ENCODE measurements at regions not wholly inside any gene's neighbourhood (a gene's known extent, or its start where the extent isn't known, plus 50 kb on each side); places are given as distances from the start of the nearest gene placed in this dataset.

DNA sequence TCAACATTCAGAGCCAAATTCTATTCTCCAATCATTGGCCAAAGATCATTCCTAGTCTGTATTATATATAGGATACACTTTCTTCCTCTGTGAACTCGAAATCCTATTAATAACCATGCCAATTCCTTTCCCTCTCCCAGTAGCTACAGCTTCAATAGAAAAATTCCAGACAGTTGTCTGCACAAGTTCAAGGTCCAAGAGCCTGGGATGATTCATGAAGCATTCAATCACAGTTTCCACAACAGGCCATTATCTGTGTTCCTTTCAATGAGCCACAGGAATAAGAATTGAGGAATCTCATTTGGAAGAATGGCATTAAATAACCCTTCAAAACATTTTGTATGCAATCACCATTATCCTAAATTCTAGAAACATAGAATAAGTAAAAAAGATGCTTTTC is 437.4 kb downstream of the RMST start:
- H3K4me3 ChIP-seq (ENCODE audit: low read depth, low read length) = no peak overlapping the region
- TF ChIP-seq, protein P1, sequence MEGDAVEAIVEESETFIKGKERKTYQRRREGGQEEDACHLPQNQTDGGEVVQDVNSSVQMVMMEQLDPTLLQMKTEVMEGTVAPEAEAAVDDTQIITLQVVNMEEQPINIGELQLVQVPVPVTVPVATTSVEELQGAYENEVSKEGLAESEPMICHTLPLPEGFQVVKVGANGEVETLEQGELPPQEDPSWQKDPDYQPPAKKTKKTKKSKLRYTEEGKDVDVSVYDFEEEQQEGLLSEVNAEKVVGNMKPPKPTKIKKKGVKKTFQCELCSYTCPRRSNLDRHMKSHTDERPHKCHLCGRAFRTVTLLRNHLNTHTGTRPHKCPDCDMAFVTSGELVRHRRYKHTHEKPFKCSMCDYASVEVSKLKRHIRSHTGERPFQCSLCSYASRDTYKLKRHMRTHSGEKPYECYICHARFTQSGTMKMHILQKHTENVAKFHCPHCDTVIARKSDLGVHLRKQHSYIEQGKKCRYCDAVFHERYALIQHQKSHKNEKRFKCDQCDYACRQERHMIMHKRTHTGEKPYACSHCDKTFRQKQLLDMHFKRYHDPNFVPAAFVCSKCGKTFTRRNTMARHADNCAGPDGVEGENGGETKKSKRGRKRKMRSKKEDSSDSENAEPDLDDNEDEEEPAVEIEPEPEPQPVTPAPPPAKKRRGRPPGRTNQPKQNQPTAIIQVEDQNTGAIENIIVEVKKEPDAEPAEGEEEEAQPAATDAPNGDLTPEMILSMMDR (IDR thresholded peaks at IDR 0.05; ENCODE audit: borderline replicate concordance, insufficient read depth, low read depth, low read length) = no peak

DNA sequence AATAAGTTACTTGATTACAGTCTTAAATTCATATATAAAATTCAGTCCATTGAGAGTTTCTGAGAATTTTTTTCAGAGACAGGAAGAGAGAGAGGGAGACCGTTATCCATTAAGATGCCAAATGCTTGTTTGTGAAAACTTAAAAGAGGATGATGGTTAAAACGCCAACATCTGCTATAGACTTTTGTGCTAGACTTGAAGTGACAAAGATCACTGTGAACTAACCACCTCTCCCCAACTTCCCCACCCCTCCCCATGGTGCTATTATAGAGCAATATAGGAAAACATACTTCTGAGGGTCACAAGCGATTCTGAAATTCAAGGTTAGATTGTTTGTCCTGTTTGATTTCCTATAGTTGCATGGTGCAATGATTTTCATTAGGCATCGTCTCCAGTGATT is 440.8 kb downstream of the RMST start:
- TF ChIP-seq, protein P1 (IDR thresholded peaks at IDR 0.05; ENCODE audit: borderline replicate concordance, insufficient read depth, low read depth, low read length) = no peak
- H3K4me3 ChIP-seq (ENCODE audit: low read depth, low read length) = no peak overlapping the region

DNA sequence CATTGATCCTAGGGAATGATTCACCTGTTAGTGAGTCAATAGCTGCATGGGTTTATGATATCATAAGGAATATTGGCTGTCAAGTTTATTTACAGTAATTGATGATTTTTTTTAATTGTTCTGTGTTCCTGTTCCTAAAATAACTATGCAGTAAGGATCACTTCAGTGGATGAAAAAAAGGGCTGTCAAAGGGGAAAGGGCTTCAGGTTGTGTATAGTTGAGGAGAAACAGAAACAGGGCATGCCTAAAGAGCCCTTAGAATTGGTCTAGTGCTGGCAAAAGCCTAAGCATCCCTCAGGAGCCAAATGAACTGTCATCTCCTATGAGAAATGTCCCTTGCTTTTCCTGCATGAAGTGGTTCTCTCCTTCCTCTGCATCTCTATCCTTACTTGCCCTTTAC is 444.9 kb downstream of the RMST start:
- TF ChIP-seq, protein P1 (IDR thresholded peaks at IDR 0.05; ENCODE audit: borderline replicate concordance, insufficient read depth, low read depth, low read length) = no peak
- no peak overlapping the region for H3K4me3 ChIP-seq (ENCODE audit: low read depth, low read length)

DNA sequence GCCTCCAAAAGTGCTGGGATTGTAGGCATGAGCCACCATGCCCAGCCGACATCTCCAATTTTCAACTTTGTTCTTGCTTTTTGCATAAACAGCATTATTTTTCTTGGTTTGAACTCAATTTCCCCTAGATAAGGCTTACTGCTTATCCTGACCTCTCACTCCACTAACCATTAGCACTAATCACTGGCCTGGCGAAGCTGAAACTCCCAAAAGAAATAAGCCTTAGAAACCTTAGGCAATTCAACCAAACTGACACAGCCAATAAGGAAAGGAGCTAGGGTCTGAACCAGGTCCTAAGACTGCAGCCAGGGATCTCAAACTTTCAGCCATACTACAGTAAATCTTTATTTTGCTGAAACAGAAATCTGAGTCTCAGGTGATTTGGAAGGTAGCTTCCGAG is 448.0 kb downstream of the RMST start:
- TF ChIP-seq, protein P1 (IDR thresholded peaks at IDR 0.05; ENCODE audit: borderline replicate concordance, insufficient read depth, low read depth, low read length) = no peak
- H3K4me3 ChIP-seq (ENCODE audit: low read depth, low read length) = no peak overlapping the region

DNA sequence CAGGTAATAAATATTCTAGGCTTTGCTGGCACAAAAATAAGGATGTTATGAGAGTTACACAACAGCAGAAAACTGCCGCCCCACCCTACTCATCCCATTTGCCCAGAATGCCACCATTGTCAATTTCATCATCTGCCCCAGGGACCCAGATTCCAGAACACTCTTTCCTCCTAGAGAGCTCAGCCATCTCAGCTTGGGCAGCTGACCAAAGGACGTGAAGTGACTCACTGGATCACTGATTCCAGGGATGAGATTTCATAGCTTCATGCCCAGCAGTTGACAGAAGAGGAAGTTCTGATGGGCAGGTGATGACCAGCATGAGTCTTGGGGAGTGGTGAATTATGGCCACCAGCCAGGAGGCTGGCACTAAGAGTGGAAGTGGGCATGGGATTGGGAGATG is 450.3 kb downstream of the RMST start:
- TF ChIP-seq, protein P1 (IDR thresholded peaks at IDR 0.05; ENCODE audit: borderline replicate concordance, insufficient read depth, low read depth, low read length) = no peak
- no peak overlapping the region for H3K4me3 ChIP-seq (ENCODE audit: low read depth, low read length)

DNA sequence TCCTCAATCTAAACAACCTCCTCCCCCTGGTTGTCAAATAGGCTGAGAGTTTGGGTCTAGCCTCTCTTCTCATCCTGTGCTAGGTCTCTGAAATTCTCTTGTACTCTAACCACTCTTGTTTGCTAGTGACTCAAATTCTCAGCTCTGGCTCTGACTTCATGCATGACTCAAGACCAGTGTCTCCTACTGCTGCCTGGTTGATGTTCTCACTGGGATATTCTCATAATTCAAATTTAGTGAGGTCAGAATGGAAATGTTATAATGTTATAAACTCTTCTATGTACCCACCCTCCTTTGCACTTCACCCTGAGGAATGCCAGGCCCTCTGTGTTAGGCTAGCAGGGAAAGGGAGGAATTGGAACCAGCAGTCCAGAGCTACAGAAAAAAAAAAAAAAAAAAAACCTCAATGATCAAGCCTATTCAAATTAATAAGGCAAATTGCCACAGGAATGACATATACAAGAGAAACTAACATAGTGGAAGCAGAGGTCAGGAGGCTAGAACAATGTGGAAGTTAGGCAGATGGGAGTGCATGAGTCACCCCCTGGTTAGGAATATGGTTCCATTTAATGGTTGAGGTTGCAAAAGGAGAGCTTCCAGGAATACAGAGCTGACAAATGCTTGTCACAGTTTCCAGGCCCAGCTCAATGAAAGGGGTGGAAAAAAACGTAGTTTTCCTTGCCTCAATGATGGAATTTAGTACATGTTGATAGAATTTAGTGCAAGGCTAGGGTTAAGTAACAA is 459.5 kb downstream of the RMST start:
- TF ChIP-seq, protein P1 (IDR thresholded peaks at IDR 0.05; ENCODE audit: borderline replicate concordance, insufficient read depth, low read depth, low read length) = no peak
- no peak overlapping the region for H3K4me3 ChIP-seq (ENCODE audit: low read depth, low read length)

DNA sequence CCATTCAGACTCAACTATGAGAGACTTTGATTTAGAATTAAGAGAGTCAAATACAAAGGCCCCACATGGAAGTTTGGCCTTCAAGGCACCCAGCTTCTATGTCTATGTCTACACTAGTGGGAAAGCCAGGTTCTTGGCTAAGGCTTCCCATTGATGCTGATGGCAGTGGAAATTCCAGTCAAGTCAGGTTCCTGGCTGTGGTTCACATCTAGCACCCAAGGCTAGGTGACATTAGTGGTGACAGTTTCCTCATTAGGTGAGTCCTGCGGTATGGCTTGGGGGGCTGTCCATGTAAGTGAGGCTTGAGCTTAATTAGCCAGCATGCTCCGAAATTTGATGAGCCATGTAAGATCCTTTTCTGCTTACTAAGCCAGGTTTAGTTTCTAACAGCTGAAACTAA is 460.9 kb downstream of the RMST start:
- no peak overlapping the region for H3K4me3 ChIP-seq (ENCODE audit: low read depth, low read length)
- TF ChIP-seq, protein P1 (IDR thresholded peaks at IDR 0.05; ENCODE audit: borderline replicate concordance, insufficient read depth, low read depth, low read length) = no peak

All from GM12875 (cell line).